H1 (cell line): ENCODE measurements at regions not wholly inside any gene's neighbourhood (a gene's known extent, or its start where the extent isn't known, plus 50 kb on each side); places are given as distances from the start of the nearest gene placed in this dataset.

ENCODE experiments used
- CEBPB ChIP-seq: IDR thresholded peaks from 2 replicates; pipeline ENCODE4 v1.6.1; 2012; ENCODE audit warnings: low read depth, low read length
- EZH2 ChIP-seq: fragments of 200-600 bp; sonication (generic); IDR thresholded peaks from 2 replicates; pipeline ENCODE4 v1.7.1; 2012; ENCODE audit warnings: low read depth, mild to moderate bottlenecking, moderate library complexity, low read length, inconsistent platforms; ENCODE audit not compliant: severe bottlenecking
- FOSL1 ChIP-seq: IDR thresholded peaks from 2 replicates; pipeline ENCODE4 v1.6.1; 2011; ENCODE audit warnings: mild to moderate bottlenecking, low read depth, low read length, moderate library complexity; ENCODE audit not compliant: insufficient read depth
- KDM5A ChIP-seq: fragments of 200-600 bp; IDR thresholded peaks from 2 replicates; pipeline ENCODE4 v1.7.1; 2012; ENCODE audit warnings: mild to moderate bottlenecking, low read length, inconsistent platforms, mixed read lengths
- SIX5 ChIP-seq: IDR thresholded peaks from 2 replicates; pipeline ENCODE4 v1.6.1; 2011; ENCODE audit warnings: mild to moderate bottlenecking, low read depth, low read length
- TBP ChIP-seq: IDR thresholded peaks from 2 replicates; pipeline ENCODE4 v1.6.1; 2011; ENCODE audit warnings: low read depth, low read length, improper control_type of control experiment

- TF ChIP-seq FOSL1 (no peak), SIX5 (no peak), CEBPB (no peak), KDM5A (no peak), EZH2 (no peak), TBP (no peak)
These were observed 73.2 kb upstream of the PPP1R3C start (continued) for GRCh38 chr10:91705948-91706670.
